AG09319 (cell line): ENCODE measurements at regions not wholly inside any gene's neighbourhood (a gene's known extent, or its start where the extent isn't known, plus 50 kb on each side); places are given as distances from the start of the nearest gene placed in this dataset.

Source experiments
- DNase-seq: peaks from one replicate; pipeline ENCODE4 v3.0.0-alpha.2; 2010; ENCODE audit warnings: low read depth; ENCODE audit errors: extremely low read depth
- CTCF ChIP-seq: IDR thresholded peaks from 2 replicates; pipeline ENCODE4 v1.5.1; 2011; ENCODE audit warnings: low read depth, mild to moderate bottlenecking, inconsistent platforms, low read length, moderate library complexity

- no peak for TF ChIP-seq CTCF
- DNase-seq = no peak
These were observed 61.9 kb upstream of the GSE1 start for GRCh38 chr16:85550953-85551924.

- TF ChIP-seq CTCF = no peak
- no peak for DNase-seq
These were observed 60.1 kb upstream of the GSE1 start for GRCh38 chr16:85552980-85553435.

GRCh38 chr16:85553436-85554113 lies 59.5 kb upstream of the GSE1 start:
- DNase-seq = no peak
- no peak; the same call in 1 of the 2 replicates for TF ChIP-seq CTCF

- no peak for DNase-seq
These were observed 58.8 kb upstream of the GSE1 start for GRCh38 chr16:85554114-85554888.

GRCh38 chr16:85554889-85555718 lies 58.0 kb upstream of the GSE1 start:
- DNase-seq = no peak

More at GRCh38 chr16:85554114-85554888, 58.8 kb upstream of the GSE1 start:
- TF ChIP-seq CTCF = no peak

More at GRCh38 chr16:85554889-85555718, 58.0 kb upstream of the GSE1 start:
- no peak for TF ChIP-seq CTCF
